HCT116 (cell line): ENCODE measurements at regions not wholly inside any gene's neighbourhood (a gene's known extent, or its start where the extent isn't known, plus 50 kb on each side); places are given as distances from the start of the nearest gene placed in this dataset.

Experiments used
- ATAC-seq: fragments of 200-7000 bp; cut with Tn5 transposase; 2 replicates; pipeline ENCODE4 v1.9.1; 2020; ENCODE audit warnings: mild to moderate bottlenecking, moderate library complexity
- BruUV-seq: library from RNA; stranded (reverse); fragments of 400-500 nt; replicated peaks from 2 replicates; lab custom pipeline; 2021; lab: Mats Ljungman, UMichigan
- CTCF ChIA-PET: fragments of 300-600 bp; sonication (Branson Sonifier 250); formaldehyde crosslinking; loops from one replicate; lab custom pipeline; 2021; ENCODE audit warnings: antibody characterized with exemption; lab: Charles Lee
- POLR2A ChIA-PET: fragments of 300-600, 350-600 bp; sonication (Branson Sonifier 250); formaldehyde crosslinking; loops from one replicate; lab custom pipeline; 2021; ENCODE audit warnings: antibody characterized with exemption; lab: Charles Lee
- RAD21 ChIA-PET, 2 experiments: fragments of 300-600 bp; sonication (Branson Sonifier 250); formaldehyde crosslinking; loops; one replicate each; lab custom pipeline; 2023; ENCODE audit warnings: low total read pairs in 2 of 2; ENCODE audit not compliant: uncharacterized antibody in 2 of 2, unreplicated experiment in 2 of 2, low non-redundant PET in 1 of 2; lab: Charles Lee
- DNase-seq: peaks from one replicate; pipeline ENCODE4 v3.0.0-alpha.2; 2010; ENCODE audit warnings: low read depth, low spot score
- H2AFZ ChIP-seq: fragments of 200-600 bp; shearing (Covaris generic), sonication (generic); 2 replicates; pipeline ENCODE4 v1.6.1; 2017; ENCODE audit warnings: low read depth, mixed run types, mixed read lengths, antibody characterized with exemption, low read length; ENCODE audit not compliant: poor library complexity, severe bottlenecking
- H3K27ac ChIP-seq: 2 replicates; pipeline ENCODE4 v1.5.1; 2012; ENCODE audit warnings: low read depth, low read length
- H3K27me3 ChIP-seq: fragments of 200-600 bp; sonication (generic); 2 replicates; pipeline ENCODE4 v1.6.1; 2016; ENCODE audit warnings: mixed run types, low read length, mixed read lengths; ENCODE audit not compliant: insufficient read depth
- H3K36me3 ChIP-seq, 2 experiments: fragments of 200-500 bp in 1 of 2; fragments of 200-600 bp in 1 of 2; sonication (Bioruptor generic) in 1 of 2; sonication (generic) in 1 of 2; 2 replicates each; pipeline versions ENCODE4 v1.5.1 to v1.6.1; 2014 to 2016; ENCODE audit warnings: low read length in 2 of 2, inconsistent platforms in 1 of 2, mixed read lengths in 1 of 2, mixed run types in 1 of 2; ENCODE audit not compliant: insufficient read depth in 2 of 2, control insufficient read depth in 1 of 2
- H3K4me1 ChIP-seq, 2 experiments: fragments of 200-600 bp in 1 of 2; sonication (generic) in 1 of 2; 2 replicates each; pipeline versions ENCODE4 v1.5.1 to v1.6.1; 2012 to 2017; ENCODE audit warnings: low read length in 2 of 2, inconsistent platforms in 1 of 2, mild to moderate bottlenecking in 1 of 2, mixed read lengths in 1 of 2, mixed run types in 1 of 2, moderate library complexity in 1 of 2; ENCODE audit not compliant: insufficient read depth in 2 of 2, control insufficient read depth in 1 of 2
- H3K4me2 ChIP-seq: fragments of 200-600 bp; sonication (generic); 2 replicates; pipeline ENCODE4 v1.6.1; 2017; ENCODE audit warnings: mixed run types, low read length, mixed read lengths
- H3K4me3 ChIP-seq, 2 experiments: fragments of 200-600 bp in 1 of 2; sonication (generic) in 1 of 2; replicated peaks in 1 of 2; 2 replicates each; pipeline ENCODE4 v1.5.1; 2011 to 2016; ENCODE audit warnings: low read length in 2 of 2, control low read depth in 1 of 2, low read depth in 1 of 2, mild to moderate bottlenecking in 1 of 2, mixed read lengths in 1 of 2, mixed run types in 1 of 2
- H3K79me2 ChIP-seq: fragments of 200-600 bp; sonication (generic); 2 replicates; pipeline ENCODE4 v1.6.1; 2017; ENCODE audit warnings: mild to moderate bottlenecking, mixed run types, low read length, moderate library complexity, mixed read lengths; ENCODE audit not compliant: insufficient read depth
- H3K9ac ChIP-seq: fragments of 200-600 bp; sonication (generic); 2 replicates; pipeline ENCODE4 v1.6.1; 2016; ENCODE audit warnings: low read length, mixed read lengths
- H3K9me2 ChIP-seq: fragments of 200-600 bp; sonication (generic), shearing (Covaris generic); 2 replicates; pipeline ENCODE4 v1.6.1; 2017; ENCODE audit warnings: mixed run types, mild to moderate bottlenecking, moderate library complexity; ENCODE audit not compliant: insufficient read depth
- H3K9me3 ChIP-seq, 2 experiments: fragments of 200-500 bp in 1 of 2; fragments of 200-600 bp in 1 of 2; sonication (Bioruptor generic) in 1 of 2; sonication (generic) in 1 of 2; 2 replicates each; pipeline ENCODE4 v1.6.1; 2014 to 2017; ENCODE audit warnings: low read length in 2 of 2, mixed read lengths in 2 of 2, inconsistent platforms in 1 of 2, low read depth in 1 of 2, mild to moderate bottlenecking in 1 of 2, mixed run types in 1 of 2, moderate library complexity in 1 of 2; ENCODE audit not compliant: control insufficient read depth in 1 of 2, insufficient read depth in 1 of 2
- H4K20me1 ChIP-seq: fragments of 200-600 bp; sonication (generic), shearing (Covaris generic); 2 replicates; pipeline ENCODE4 v1.6.1; 2017; ENCODE audit warnings: mixed run types, mild to moderate bottlenecking, moderate library complexity; ENCODE audit not compliant: insufficient read depth
- ATF3 ChIP-seq: IDR thresholded peaks from 2 replicates; pipeline ENCODE4 v1.6.1; 2012
- CTCF ChIP-seq, 3 experiments: fragments of 200-600 bp in 1 of 3; sonication (generic) in 1 of 3; IDR thresholded peaks in 2 of 3; conservative IDR thresholded peaks in 1 of 3; 2 replicates each; pipeline ENCODE4 v1.5.1; 2012 to 2017; ENCODE audit warnings: low read depth in 2 of 3, low read length in 2 of 3, antibody characterized with exemption in 1 of 3, borderline replicate concordance in 1 of 3, control low read depth in 1 of 3, mild to moderate bottlenecking in 1 of 3, mixed read lengths in 1 of 3, mixed run types in 1 of 3, moderate library complexity in 1 of 3; ENCODE audit not compliant: insufficient read depth in 1 of 3
- EGR1 ChIP-seq: IDR thresholded peaks from 2 replicates; pipeline ENCODE4 v1.6.1; 2012; ENCODE audit warnings: low read depth
- FOSL1 ChIP-seq: IDR thresholded peaks from 2 replicates; pipeline ENCODE4 v1.6.1; 2012; ENCODE audit warnings: low read depth
- JUND ChIP-seq: IDR thresholded peaks from 2 replicates; pipeline ENCODE4 v1.6.1; 2012
- POLR2A ChIP-seq: IDR thresholded peaks from 2 replicates; pipeline ENCODE4 v1.7.0; 2011; ENCODE audit warnings: borderline replicate concordance; ENCODE audit not compliant: insufficient read depth, insufficient read length; ENCODE audit errors: extremely low read depth
- REST ChIP-seq: IDR thresholded peaks from 2 replicates; pipeline ENCODE4 v1.6.1; 2012; ENCODE audit warnings: low read depth
- SIN3A ChIP-seq: IDR thresholded peaks from 2 replicates; pipeline ENCODE4 v1.6.1; 2012; ENCODE audit warnings: low read depth
- SP1 ChIP-seq: IDR thresholded peaks from 2 replicates; pipeline ENCODE4 v1.6.1; 2012; ENCODE audit warnings: low read depth
- SRF ChIP-seq: IDR thresholded peaks from 2 replicates; pipeline ENCODE4 v1.6.1; 2012; ENCODE audit warnings: low read depth
- TCF7L2 ChIP-seq: IDR thresholded peaks from 2 replicates; pipeline ENCODE4 v1.7.0; 2011; ENCODE audit warnings: borderline replicate concordance, inconsistent platforms; ENCODE audit not compliant: insufficient read depth, insufficient read length; ENCODE audit errors: extremely low read depth
- YY1 ChIP-seq: IDR thresholded peaks from 2 replicates; pipeline ENCODE4 v1.6.1; 2011; ENCODE audit warnings: low read length, low read depth, moderate library complexity, mild to moderate bottlenecking; ENCODE audit not compliant: insufficient replicate concordance; ENCODE audit errors: extremely low read depth
- intact Hi-C: fragments of 100-400 bp; cut with micrococcal nuclease; formaldehyde crosslinking; loops from 2 replicates; pipeline ENCODE4 v1.10.0; 2022

- no peak for TF ChIP-seq TCF7L2
Measured at GRCh38 chr5:136712628-136713027, 347.3 kb upstream of the TRPC7 start (continued).

- Histone ChIP-seq H3K9me3 (no peaks in the 10 kb centered on the region), H2AFZ (no peak overlapping the region), H3K4me3 (no peak overlapping the region), H3K4me2 (no peak overlapping the region), H3K36me3 (no peaks in the 10 kb centered on the region), H3K9ac (no peak overlapping the region), H3K79me2 (no peaks in the 10 kb centered on the region), H3K9me2 (no peaks in the 10 kb centered on the region), H3K27ac (no peak overlapping the region), H3K4me1 (no peaks in the 10 kb centered on the region), H4K20me1 (no peaks in the 10 kb centered on the region), H3K27me3 (no peaks in the 10 kb centered on the region; the same call in 1 of the 2 replicates)
- ChIA-PET RAD21 (no interaction called here), POLR2A (no interaction called here), CTCF (no interaction called here)
- no TSS peak for BruUV-seq
- intact Hi-C loops = no loop called here
- ATAC-seq (no peak), DNase-seq (no peak)
- TF ChIP-seq EGR1 (no peak), CTCF (IDR thresholded peaks at IDR 0.05 in 2 of 3, conservative IDR thresholded peaks at IDR 0.05 in 1 of 3; ENCODE audit: borderline replicate concordance in 1 of 3, insufficient read depth in 1 of 3, low read depth in 2 of 3, low read length in 2 of 3) (no peak), JUND (no peak), POLR2A (no peak), YY1 (no peak), SRF (no peak), SIN3A (no peak), TCF7L2 (no peak), SP1 (no peak), REST (no peak), ATF3 (no peak), FOSL1 (no peak)
Measured at GRCh38 chr5:136710834-136711233, 345.5 kb upstream of the TRPC7 start.
